ENCODE measurements at regions not wholly inside any gene's neighbourhood (a gene's known extent, or its start where the extent isn't known, plus 50 kb on each side); places are given as distances from the start of the nearest gene placed in this dataset.
A peak's percentile ranks its signal among the peaks of the same experiment; 100 is the strongest.

- Histone ChIP-seq H2AFZ (ENCODE audit: low read depth, low read length) (no peak overlapping the region), H3K9me1 (replicated peaks; ENCODE audit: control insufficient read depth, extremely low read depth, insufficient read depth, low read length) (no peaks in the 10 kb centered on the region), H3K4me1 (ENCODE audit: control insufficient read depth, extremely low read depth, insufficient read depth, low read length) (peaks cover 8% of the 10 kb centered on the region), H3K79me2 (ENCODE audit: control insufficient read depth, insufficient read depth, low read length) (no peaks in the 10 kb centered on the region), H3K27me3 (ENCODE audit: control insufficient read depth in 2 of 2, insufficient read depth in 2 of 2, low read length in 2 of 2) (no peaks in the 10 kb centered on the region), H3K4me3 (replicated peaks in 1 of 3; ENCODE audit: insufficient read depth in 1 of 3, low read depth in 1 of 3, low read length in 3 of 3) (no peak overlapping the region), H3K9me3 (replicated peaks; ENCODE audit: control insufficient read depth, insufficient read depth, low read length) (no peaks in the 10 kb centered on the region), H3K9ac (replicated peaks; ENCODE audit: extremely low read depth, insufficient read depth, low read length) (no peak overlapping the region), H4K20me1 (replicated peaks; ENCODE audit: control insufficient read depth, extremely low read depth, insufficient read depth, low read length) (no peaks in the 10 kb centered on the region), H3K4me2 (ENCODE audit: insufficient read depth, low read length) (peak overlapping the region; percentile 21), H3K36me3 (ENCODE audit: control insufficient read depth in 2 of 2, extremely low read depth in 1 of 2, insufficient read depth in 2 of 2, low read length in 2 of 2) (no peaks in the 10 kb centered on the region), H3K27ac (ENCODE audit: insufficient read depth, low read depth, low read length) (peak overlapping the region; percentile 30)
- ChIA-PET POLR2A (no interaction called here), CTCF (interaction anchor here (0.7 to 1.1 kb wide), 4 partner anchors 8 to 21 kb away, joined by 3 read pairs; no protein-coding TSS in a partner anchor)
- TF ChIP-seq EZH2 (IDR thresholded peaks at IDR 0.05; ENCODE audit: borderline replicate concordance, low read depth, low read length, severe bottlenecking) (no peak), MAX (IDR thresholded peaks at IDR 0.05; ENCODE audit: insufficient read depth, insufficient read length) (no peak), JUN (IDR thresholded peaks at IDR 0.05; ENCODE audit: borderline replicate concordance, insufficient read depth, insufficient read length, low read depth) (peak; percentile 30), FOS (IDR thresholded peaks at IDR 0.05; ENCODE audit: borderline replicate concordance, insufficient read depth, low read length) (peak; percentile 75), CTCF (IDR thresholded peaks at IDR 0.05; ENCODE audit: extremely low read depth in 1 of 2, insufficient read depth in 1 of 2, low read depth in 1 of 2, low read length in 2 of 2) (no peak), MYC (IDR thresholded peaks at IDR 0.05; ENCODE audit: low read depth, low read length) (no peak), POLR2A (IDR thresholded peaks at IDR 0.05; ENCODE audit: low read depth, low read length) (no peak), GATA2 (IDR thresholded peaks at IDR 0.05; ENCODE audit: insufficient read depth, insufficient read length, low read depth, low read length) (no peak), POLR2AphosphoS5 (IDR thresholded peaks at IDR 0.05; ENCODE audit: insufficient read depth, low read depth, low read length) (no peak)
- no peak for DNase-seq (ENCODE audit: low read depth, low spot score)
- no peak for FAIRE-seq
- no TSS peak for BruUV-seq (replicated peaks)
- intact Hi-C loops (cut with micrococcal nuclease) = no loop called here
- dilution Hi-C loops (cut with MboI; ENCODE audit: extremely low pct_ligation_motif_present, low sequenced_read_pairs) = no loop called here
Observed at GRCh38 chr1:194045416-194045815, 859.0 kb upstream of the B3GALT2 start.
